ENCODE measurements at regions not wholly inside any gene's neighbourhood (a gene's known extent, or its start where the extent isn't known, plus 50 kb on each side); places are given as distances from the start of the nearest gene placed in this dataset.

DNA sequence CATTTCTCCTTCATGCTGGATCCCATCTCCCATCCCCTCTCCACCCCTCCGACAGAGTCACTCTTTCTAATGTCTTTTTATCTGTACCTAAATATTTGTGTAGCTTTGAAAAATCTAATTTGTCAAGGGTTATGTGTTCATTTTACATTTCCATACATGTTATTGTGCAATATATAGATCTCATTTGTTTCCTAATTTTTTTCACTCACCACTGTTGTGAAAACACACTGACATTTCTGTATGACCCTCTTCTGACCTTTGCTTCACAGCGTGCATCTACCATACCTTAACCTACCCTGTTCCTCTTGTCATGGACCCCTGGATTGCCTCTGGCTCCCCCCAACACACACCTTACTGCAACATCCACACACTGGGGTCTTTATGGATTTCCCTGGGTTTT lies 942.9 kb downstream of the TBC1D22A start:
- Histone ChIP-seq H3K27me3 (replicated peaks in 1 of 7) (peaks cover 0 to 24% (median 0%) of the 10 kb centered on the region in 7 donors), H3K27ac (no peak overlapping the region), H3K4me3 (no peak overlapping the region), H3K9me3 (no peaks in the 10 kb centered on the region), H3K36me3 (no peaks in the 10 kb centered on the region), H3K4me1 (no peaks in the 10 kb centered on the region)
- no peak for DNase-seq
- intact Hi-C loops (cut with DNase I; ENCODE audit: low total_unique reads) = no loop called here
- 85 to 90% (median 89%) methylated on average over 2 of the region's 2 CpGs for WGBS, 5 donors
- TF ChIP-seq, protein P1, sequence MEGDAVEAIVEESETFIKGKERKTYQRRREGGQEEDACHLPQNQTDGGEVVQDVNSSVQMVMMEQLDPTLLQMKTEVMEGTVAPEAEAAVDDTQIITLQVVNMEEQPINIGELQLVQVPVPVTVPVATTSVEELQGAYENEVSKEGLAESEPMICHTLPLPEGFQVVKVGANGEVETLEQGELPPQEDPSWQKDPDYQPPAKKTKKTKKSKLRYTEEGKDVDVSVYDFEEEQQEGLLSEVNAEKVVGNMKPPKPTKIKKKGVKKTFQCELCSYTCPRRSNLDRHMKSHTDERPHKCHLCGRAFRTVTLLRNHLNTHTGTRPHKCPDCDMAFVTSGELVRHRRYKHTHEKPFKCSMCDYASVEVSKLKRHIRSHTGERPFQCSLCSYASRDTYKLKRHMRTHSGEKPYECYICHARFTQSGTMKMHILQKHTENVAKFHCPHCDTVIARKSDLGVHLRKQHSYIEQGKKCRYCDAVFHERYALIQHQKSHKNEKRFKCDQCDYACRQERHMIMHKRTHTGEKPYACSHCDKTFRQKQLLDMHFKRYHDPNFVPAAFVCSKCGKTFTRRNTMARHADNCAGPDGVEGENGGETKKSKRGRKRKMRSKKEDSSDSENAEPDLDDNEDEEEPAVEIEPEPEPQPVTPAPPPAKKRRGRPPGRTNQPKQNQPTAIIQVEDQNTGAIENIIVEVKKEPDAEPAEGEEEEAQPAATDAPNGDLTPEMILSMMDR (IDR thresholded peaks at IDR 0.05 in 8 of 11, conservative IDR thresholded peaks at IDR 0.05 in 3 of 11) = no peak
- TF ChIP-seq POLR2AphosphoS5 (IDR thresholded peaks at IDR 0.05) (no peak), POLR2A (IDR thresholded peaks at IDR 0.05) (no peak)

DNA sequence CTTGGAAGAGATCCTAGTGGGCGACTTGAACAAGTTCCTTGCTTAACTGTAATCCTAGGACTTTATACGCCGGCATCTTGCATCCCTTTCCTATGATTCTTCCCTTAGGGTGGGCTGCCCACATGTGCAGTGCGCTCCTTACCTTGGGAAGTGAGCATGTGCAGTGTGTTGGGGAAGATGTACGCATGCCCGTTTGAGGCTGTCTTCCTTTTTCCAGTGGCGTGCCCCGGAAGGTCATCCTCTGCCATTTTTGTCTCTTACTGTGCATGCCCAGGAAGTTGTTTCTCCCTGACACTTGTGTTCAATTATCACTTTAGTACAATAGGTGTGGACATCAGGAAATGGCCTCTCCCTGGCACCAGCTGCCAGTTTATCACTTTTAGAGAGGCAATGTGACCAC lies 936.5 kb downstream of the TBC1D22A start:
- 72 to 86% (median 75%) methylated on average over 8 of the region's 8 CpGs for WGBS, 5 donors

DNA sequence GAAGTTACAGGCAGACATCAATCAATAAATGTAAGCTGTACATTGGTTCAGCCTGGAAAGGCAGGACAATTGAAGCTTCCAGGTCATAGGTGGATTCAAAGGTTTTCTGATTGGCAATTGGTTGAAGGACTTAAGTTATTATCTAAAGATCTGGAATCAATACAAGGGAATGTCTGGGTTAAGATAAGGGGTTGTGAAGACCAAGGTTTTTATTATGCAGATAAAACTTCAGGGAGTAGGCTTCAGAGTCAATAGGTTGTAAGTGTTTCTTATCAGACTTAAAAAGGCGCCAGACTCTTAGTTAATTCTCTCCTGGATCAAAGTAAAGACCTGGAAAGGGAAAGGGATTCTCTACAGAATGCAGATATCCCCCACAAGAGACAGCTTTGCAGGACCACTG lies 935.4 kb downstream of the TBC1D22A start:
- no peak overlapping the region for H3K4me3 ChIP-seq
- H3K36me3 ChIP-seq = no peaks in the 10 kb centered on the region
- TF ChIP-seq POLR2AphosphoS5 (IDR thresholded peaks at IDR 0.05) (no peak), POLR2A (IDR thresholded peaks at IDR 0.05) (no peak)
- TF ChIP-seq, protein P1 (IDR thresholded peaks at IDR 0.05 in 8 of 11, conservative IDR thresholded peaks at IDR 0.05 in 3 of 11) = no peak
- intact Hi-C loops (cut with DNase I; ENCODE audit: low total_unique reads) = no loop called here
- H3K27me3 ChIP-seq (replicated peaks in 1 of 7) = peaks cover 0 to 7% (median 0%) of the 10 kb centered on the region in 7 donors
- 57 to 76% (median 64%) methylated on average over 1 of the region's 1 CpG for WGBS, 5 donors
- no peak overlapping the region for H3K27ac ChIP-seq
- no peaks in the 10 kb centered on the region for H3K4me1 ChIP-seq
- H3K9me3 ChIP-seq = no peaks in the 10 kb centered on the region
- DNase-seq = no peak

More for the DNA sequence above, 936.5 kb downstream of the TBC1D22A start:
- H3K4me1 ChIP-seq = no peaks in the 10 kb centered on the region
- no peak overlapping the region for H3K27ac ChIP-seq
- TF ChIP-seq POLR2AphosphoS5 (IDR thresholded peaks at IDR 0.05) (no peak), POLR2A (IDR thresholded peaks at IDR 0.05) (no peak)
- TF ChIP-seq, protein P1 (IDR thresholded peaks at IDR 0.05 in 8 of 11, conservative IDR thresholded peaks at IDR 0.05 in 3 of 11) = no peak
- intact Hi-C loops (cut with DNase I; ENCODE audit: low total_unique reads) = no loop called here
- H3K9me3 ChIP-seq = no peaks in the 10 kb centered on the region
- no peak overlapping the region for H3K4me3 ChIP-seq
- H3K36me3 ChIP-seq = no peaks in the 10 kb centered on the region
- DNase-seq = no peak
- H3K27me3 ChIP-seq (replicated peaks in 1 of 7) = peaks cover 0 to 7% (median 0%) of the 10 kb centered on the region in 7 donors

DNA sequence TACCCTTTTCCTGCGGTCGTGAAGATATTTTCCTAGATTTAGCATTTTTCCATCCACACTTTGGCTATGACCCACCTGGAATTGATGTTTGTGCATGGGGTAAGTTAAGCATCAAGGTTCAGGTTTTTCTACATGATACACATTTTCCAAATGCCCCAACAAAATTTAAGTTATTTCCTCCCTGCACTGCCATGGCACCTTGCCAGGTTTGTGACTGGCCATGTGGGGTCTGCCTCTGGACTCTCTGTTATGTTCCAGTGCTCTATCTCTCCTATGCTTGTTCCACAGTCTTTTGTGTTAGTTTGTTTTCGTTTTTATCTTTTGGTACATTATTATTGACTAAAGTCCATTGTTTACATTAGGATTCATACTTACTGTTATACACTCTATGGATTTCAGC lies 934.3 kb downstream of the TBC1D22A start:
- Histone ChIP-seq H3K4me1 (no peaks in the 10 kb centered on the region), H3K27ac (no peak overlapping the region), H3K4me3 (no peak overlapping the region), H3K9me3 (no peaks in the 10 kb centered on the region), H3K27me3 (replicated peaks in 1 of 7) (peaks cover 0 to 7% (median 0%) of the 10 kb centered on the region in 7 donors), H3K36me3 (no peaks in the 10 kb centered on the region)
- TF ChIP-seq POLR2AphosphoS5 (IDR thresholded peaks at IDR 0.05) (no peak), POLR2A (IDR thresholded peaks at IDR 0.05) (no peak)
- TF ChIP-seq, protein P1 (IDR thresholded peaks at IDR 0.05 in 8 of 11, conservative IDR thresholded peaks at IDR 0.05 in 3 of 11) = no peak
- DNase-seq = no peak
- intact Hi-C loops (cut with DNase I; ENCODE audit: low total_unique reads) = no loop called here
- 61 to 80% (median 69%) methylated on average over 3 of the region's 3 CpGs for WGBS, 5 donors

Measured in spleen (tissue), 11 donors.